Astrocyte of the spinal cord (primary cell): ENCODE measurements at regions not wholly inside any gene's neighbourhood (a gene's known extent, or its start where the extent isn't known, plus 50 kb on each side); places are given as distances from the start of the nearest gene placed in this dataset.
A peak's percentile ranks its signal among the peaks of the same experiment; 100 is the strongest.

Experiments used
- DNase-seq: peaks from one replicate; pipeline ENCODE4 v3.0.0; 2011; ENCODE audit warnings: low read depth, low spot score
- H3K4me3 ChIP-seq: 2 replicates; pipeline ENCODE4 v1.5.1; 2011; ENCODE audit warnings: low read depth, mild to moderate bottlenecking, low read length, moderate library complexity
- CTCF ChIP-seq: IDR thresholded peaks from 2 replicates; pipeline ENCODE4 v1.5.1; 2012; ENCODE audit warnings: low read depth, mild to moderate bottlenecking, low read length, inconsistent platforms
- in situ Hi-C: cut with HindIII; loops from 2 replicates; pipeline ENCODE4 v1.10.0; 2017; ENCODE audit warnings: low sequenced_read_pairs

- in situ Hi-C loops, result no loop called here
- DNase-seq, result peak; percentile 37
Observed at GRCh38 chr1:244316407-244316806, 135.3 kb downstream of the ADSS2 start.

GRCh38 chr1:244316986-244317655 lies 134.6 kb downstream of the ADSS2 start:
- H3K4me3 ChIP-seq, result no peak overlapping the region
- in situ Hi-C loops, result no loop called here
- no peak for TF ChIP-seq CTCF
- no peak for DNase-seq

More at GRCh38 chr1:244316407-244316806, 135.3 kb downstream of the ADSS2 start:
- TF ChIP-seq CTCF, result no peak
- no peak overlapping the region for H3K4me3 ChIP-seq

- DNase-seq, result no peak
- no peak for TF ChIP-seq CTCF
- in situ Hi-C loops, result no loop called here
- no peak overlapping the region for H3K4me3 ChIP-seq
Observed at GRCh38 chr1:244318078-244318477, 133.6 kb downstream of the ADSS2 start.

GRCh38 chr1:244318512-244318911 lies 133.2 kb downstream of the ADSS2 start:
- DNase-seq, result no peak
- in situ Hi-C loops, result no loop called here
- TF ChIP-seq CTCF, result no peak
- H3K4me3 ChIP-seq, result no peak overlapping the region

GRCh38 chr1:244319283-244320132 lies 132.2 kb downstream of the ADSS2 start:
- no peak for TF ChIP-seq CTCF
- DNase-seq, result peak; percentile 82
- in situ Hi-C loops, result no loop called here
- H3K4me3 ChIP-seq, result no peak overlapping the region

- DNase-seq, result no peak
- H3K4me3 ChIP-seq, result no peak overlapping the region
- TF ChIP-seq CTCF, result no peak
- in situ Hi-C loops, result no loop called here
Observed at GRCh38 chr1:244322181-244322580, 129.5 kb downstream of the ADSS2 start.
